A172 (cell line): ENCODE measurements at regions not wholly inside any gene's neighbourhood (a gene's known extent, or its start where the extent isn't known, plus 50 kb on each side); places are given as distances from the start of the nearest gene placed in this dataset.

ENCODE experiments used
- DNase-seq: peaks from one replicate; pipeline ENCODE4 v3.0.0-alpha.2; 2015; ENCODE audit warnings: low spot score

DNA sequence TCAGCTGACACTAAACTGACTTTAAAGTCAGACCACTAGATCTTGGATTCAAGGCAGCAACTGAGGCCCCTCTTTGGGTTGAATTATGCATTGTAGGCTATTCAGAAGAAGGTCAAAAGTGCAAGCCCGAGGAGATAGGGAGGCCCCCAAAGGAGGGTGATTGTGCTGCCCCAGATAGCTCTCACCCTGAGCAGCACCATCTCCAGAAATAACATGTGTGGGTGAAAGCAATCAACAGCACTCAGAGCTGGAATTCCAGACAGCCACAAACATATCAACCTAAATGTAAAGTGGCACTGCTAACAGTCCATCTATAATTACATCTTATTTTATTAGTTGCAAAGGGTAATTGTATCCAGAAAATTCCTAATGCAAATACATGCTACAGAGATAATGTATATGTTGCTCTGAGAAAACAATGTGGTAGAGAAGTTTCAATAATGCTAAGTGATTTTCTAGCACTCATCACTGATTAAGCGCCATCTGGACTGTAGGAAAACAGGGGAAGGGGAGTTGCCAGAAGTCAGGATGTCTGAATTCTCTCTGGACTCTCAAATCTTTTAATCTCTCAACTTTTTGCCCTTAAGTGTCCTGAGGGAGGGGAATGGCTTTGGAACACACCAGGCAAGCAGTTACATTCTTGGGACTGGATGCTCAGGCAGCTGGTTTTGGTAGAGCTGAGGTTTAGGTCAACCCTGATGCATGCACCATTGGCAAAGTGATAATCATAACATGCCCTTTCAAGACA is 61.8 kb upstream of the SFRP2 start:
- DNase-seq = no peak

DNA sequence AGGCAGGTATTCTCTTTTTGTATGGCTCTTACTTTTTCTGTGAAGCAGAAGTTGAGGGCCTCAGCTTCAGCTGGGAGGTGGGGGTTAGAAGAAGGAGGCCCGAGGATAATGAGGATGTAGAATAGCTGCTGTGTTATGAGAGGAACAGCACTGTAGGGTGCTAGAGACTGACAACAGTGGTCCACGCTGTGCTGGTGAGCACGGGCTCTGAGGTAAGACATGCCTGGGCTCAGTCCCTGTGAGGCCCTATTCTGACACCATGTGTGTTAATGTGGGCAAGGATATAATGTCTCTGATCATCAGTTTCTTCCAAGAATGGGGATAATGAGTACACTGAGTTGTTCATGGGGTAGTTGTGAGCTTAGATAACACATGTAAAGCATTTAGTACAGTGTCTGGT is 55.3 kb upstream of the SFRP2 start:
- no peak for DNase-seq
